ENCODE measurements at regions not wholly inside any gene's neighbourhood (a gene's known extent, or its start where the extent isn't known, plus 50 kb on each side); places are given as distances from the start of the nearest gene placed in this dataset.

DNA sequence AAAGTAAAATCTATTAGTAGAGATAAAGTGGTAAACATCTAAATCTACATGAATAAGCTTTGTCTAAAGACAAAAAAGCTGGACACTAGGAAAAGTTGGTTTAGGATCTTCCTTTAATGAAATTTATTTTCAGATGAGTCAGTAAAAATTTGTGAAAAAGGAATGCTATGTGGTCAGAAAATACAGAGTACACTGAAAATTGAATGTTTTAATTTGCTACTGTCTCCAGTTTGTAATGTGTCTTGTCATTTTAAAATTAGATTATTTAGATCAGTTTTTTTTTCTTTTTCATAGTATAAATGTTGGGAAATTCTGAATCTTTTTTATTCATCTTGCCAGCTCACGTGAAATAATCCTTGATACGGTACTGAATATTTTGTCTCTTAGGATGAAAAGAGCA is 56.9 kb downstream of the SLITRK6 start:
- no peak for DNase-seq

GRCh38 chr13:85741017-85741416 is 58.2 kb downstream of the SLITRK6 start:
- DNase-seq = no peak

GRCh38 chr13:85738696-85739320 is 60.4 kb downstream of the SLITRK6 start:
- no peak for DNase-seq

DNA sequence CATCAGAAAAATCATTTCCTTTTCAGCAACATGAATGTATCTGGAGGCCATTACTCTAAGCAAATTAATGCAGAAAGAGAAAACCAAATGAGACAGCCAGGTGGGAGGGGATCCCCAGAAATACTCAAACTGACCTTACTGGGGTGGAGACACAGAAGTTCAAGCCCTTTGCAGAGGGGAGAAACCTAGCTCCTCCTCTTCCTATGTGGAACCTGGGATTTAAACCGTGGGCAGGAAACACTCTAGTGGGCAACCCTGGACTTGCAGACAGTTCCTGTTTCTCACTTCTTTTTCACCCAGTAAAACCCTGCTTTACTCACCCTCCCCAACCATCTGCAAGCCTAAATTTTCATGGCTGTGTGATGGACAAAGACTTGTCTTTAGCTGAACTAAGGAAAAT is 61.3 kb downstream of the SLITRK6 start:
- no peak for DNase-seq

- DNase-seq = no peak
These were observed 69.9 kb downstream of the SLITRK6 start for GRCh38 chr13:85729296-85729695.

- DNase-seq = no peak
These were observed 70.4 kb downstream of the SLITRK6 start for GRCh38 chr13:85728811-85729210.

DNA sequence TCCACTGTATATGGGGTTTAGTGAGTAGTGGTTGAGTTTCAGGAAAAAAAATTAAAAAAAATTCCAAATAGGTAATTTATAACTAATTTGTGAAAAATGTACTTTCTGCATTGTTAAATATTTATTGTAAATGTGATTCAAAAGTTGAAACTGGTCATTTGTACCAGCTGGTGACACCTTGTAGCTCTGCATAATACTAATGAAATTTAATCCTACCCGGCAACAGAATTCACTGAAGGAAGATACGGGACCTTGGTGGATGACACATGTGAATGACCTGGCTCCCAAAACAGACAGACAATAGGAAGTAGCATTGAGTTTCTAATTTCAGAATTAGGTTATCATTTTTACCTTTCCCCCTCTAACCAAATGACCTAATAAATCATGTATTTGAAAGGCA is 73.8 kb downstream of the SLITRK6 start:
- DNase-seq = no peak

DNA sequence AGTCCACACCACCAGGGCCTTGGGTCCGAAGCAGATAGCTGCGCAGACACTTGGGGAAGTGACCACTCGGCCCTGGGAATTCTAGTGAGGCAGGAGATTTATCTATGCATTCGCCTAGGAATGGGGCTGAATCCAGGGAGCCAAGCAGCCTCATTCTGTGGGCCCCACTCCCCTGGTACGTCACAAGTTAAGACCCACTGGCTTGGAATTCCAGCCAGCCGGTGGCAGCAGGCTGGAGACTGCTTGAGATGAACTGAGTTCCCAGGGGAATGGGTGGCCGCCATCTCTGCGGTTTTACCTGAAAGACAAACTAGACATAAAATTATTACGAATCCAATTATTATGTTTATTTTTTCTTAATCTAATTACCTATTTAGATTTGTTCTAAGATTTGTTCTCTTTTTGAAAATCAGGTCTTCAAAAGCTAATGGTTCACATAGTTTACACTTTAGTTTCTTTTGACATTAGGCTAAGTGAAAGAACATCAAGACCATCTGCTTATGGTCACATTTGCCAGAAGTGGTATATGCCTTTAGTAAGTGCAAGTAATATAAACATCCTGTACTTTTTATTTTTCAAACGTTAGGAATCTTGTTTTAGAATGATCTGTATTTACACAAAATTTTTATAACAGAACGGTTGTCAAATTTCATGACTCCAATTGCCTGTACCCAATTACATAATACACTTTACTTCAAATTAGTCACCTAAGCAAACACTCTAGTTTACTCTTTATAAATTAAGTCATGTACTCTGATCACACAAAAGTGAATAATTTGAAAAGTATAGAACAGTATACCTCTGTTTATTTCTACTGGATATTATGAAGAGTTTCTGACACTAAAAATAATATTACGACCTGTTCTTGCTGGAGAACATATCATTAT is 74.4 kb downstream of the SLITRK6 start:
- DNase-seq = no peak

DNA sequence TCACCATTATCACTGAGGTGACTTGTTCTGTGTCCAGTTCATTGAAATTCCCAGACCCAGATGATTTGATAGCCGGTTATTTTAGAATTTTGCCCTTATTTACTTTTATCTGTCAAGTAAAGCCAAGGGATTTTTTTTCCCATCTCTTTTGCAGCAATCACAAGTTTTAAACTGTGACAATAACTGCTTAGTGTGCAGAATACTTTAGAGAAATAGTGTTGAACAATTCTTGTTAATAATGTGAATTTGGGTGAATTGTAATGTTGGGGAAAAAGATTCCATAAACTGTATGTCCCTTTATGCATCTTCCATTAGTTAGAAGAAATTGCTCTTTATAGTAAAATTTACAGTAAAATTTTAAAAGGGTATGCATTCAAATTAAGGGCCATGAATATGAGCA is 79.5 kb downstream of the SLITRK6 start:
- no peak for DNase-seq

GRCh38 chr13:85717921-85718320 is 81.3 kb downstream of the SLITRK6 start:
- no peak for DNase-seq

- DNase-seq = no peak
These were observed 88.7 kb downstream of the SLITRK6 start for GRCh38 chr13:85710545-85710944.

DNA sequence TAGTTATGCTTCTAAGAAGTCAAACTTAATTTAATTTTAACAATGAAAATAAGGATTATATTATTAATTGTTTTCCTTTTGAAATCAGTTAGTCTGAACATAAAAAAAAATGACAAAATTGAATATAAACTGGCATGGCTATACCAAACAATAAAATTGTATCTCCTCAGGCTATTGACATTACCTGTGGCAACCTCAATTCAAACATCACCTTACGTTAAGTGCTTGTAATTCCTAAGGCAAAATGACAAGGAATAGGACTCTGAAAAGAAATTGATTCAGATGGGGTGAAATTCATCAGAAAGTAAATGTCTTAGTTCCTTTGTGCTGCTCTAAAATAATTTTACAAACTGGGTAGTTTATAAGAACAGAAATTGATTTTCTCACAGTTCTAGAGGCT is 89.5 kb downstream of the SLITRK6 start:
- no peak for DNase-seq

- DNase-seq = no peak
These were observed 90.1 kb downstream of the SLITRK6 start for GRCh38 chr13:85709072-85709471.

DNA sequence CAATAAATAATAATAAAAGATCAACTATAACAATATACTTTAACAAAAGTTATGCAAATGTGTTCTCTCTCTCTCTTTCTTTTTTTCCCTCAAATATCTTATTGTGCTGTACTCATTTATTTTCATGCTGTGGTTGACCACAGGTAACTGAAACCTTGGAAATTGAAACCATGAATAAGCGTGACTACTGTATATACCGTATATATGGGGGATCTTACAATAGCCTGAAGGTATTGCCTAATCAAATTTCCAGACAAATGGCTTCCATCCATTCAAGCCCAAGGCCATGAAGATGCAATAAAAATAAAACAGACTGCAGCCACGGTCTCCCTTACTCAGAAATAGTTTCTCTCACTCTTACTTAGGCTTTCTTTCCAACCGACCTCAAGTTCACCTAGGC is 98.3 kb downstream of the SLITRK6 start:
- DNase-seq = no peak

GRCh38 chr13:85698256-85698655 is 101.0 kb downstream of the SLITRK6 start:
- DNase-seq = no peak

GRCh38 chr13:85694992-85695391 is 104.2 kb downstream of the SLITRK6 start:
- no peak for DNase-seq

DNA sequence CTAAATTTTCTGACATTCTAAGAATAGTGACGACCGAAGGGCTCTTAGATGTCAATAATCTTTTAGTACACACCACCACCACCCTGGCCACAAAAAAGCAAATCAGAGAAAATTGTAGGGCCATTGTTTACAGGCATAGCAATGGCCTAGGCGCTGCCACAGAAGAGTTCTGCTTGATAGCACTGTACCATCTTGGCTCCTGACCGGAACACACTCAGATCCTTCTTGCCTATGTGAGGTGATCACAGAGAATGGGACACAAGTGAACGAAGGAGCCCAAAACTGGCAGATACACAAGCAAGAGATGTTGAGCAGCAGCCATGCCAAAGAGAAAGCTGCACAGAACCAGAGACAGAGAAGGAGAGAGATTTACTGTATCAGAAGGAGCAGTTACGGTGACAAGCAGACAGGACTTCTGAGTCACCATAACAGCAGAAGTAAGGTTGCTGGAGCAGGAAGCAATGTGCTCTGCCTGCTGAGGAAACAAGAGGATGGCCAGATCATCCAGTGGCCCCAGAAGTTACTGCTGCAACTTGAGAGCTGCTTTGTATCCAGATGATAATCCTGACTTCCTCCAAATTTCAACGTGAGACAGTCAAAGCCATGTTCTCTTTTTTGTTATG is 105.2 kb downstream of the SLITRK6 start:
- no peak for DNase-seq

- no peak for DNase-seq
These were observed 108.9 kb downstream of the SLITRK6 start for GRCh38 chr13:85690368-85690767.

DNA sequence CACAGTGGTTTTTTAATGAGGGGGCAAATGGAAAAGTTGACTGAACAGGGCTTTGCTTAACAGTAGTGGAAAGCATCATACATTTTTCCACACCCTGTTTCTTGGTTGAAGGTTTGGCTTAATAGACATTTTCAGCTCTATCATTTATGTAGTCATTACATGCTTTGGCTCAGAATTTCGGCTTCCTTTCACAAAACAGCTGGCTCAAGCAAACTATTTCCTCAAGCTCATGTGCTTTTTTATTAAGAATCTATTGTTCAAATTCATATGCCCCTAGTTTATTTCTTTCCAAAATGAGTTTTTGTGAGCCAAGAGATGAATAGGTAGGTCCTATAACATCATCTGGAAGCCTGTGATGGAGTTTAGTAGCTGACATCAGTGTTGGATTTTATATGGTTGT is 113.8 kb downstream of the SLITRK6 start:
- DNase-seq = no peak

GRCh38 chr13:85675151-85675907 is 123.9 kb downstream of the SLITRK6 start:
- DNase-seq = no peak

GRCh38 chr13:85671336-85671735 is 127.9 kb downstream of the SLITRK6 start:
- DNase-seq = no peak

- no peak for DNase-seq
These were observed 132.9 kb downstream of the SLITRK6 start for GRCh38 chr13:85666356-85666755.

- no peak for DNase-seq
These were observed 133.9 kb downstream of the SLITRK6 start for GRCh38 chr13:85665286-85665685.
